GM21367 (cell line): ENCODE measurements at regions not wholly inside any gene's neighbourhood (a gene's known extent, or its start where the extent isn't known, plus 50 kb on each side); places are given as distances from the start of the nearest gene placed in this dataset.

Experiments used
- ATAC-seq: cut with Tn5 transposase; IDR thresholded peaks from one replicate; pipeline ENCODE4 v1.9.1; 2021; ENCODE audit not compliant: unreplicated experiment

DNA sequence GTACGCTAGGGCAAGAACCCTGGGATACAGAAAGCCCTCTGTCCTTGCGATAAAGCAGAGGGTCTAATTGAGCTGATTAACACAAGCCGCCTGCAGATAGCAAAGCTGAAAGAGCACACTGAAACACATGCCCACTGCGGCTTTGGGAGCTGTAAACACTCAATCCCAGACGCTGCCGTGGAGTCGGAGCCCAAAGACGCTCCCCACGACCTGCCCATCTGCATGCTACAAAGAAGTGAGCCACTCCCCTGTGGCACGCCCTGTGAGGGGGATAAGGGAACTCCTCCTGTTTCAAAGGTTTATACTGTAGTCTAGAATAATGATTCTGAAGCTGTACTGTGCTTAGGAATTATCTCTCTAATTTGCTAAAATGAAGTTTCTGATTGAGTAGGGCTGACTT is 985.6 kb upstream of the GHITM start:
- ATAC-seq, result no peak

DNA sequence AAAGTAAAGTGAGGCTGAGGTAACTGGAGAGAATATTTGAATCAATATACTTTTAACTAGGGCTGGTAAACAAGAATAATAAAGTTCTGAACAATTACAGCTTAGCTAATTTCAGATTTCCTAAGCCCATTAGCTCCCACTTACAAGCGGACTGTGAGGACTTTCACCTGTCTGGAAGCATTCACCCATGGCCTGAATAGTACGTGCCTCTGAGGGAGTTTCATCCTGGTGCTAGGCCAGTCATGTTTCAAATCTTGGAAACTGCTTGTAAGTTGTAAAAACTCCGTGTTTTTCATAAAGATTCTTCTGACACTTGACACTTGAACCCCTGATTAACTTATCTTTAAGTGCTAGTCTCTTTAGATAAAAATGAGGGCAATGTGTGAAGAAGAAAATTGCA is 975.2 kb upstream of the GHITM start:
- no peak for ATAC-seq

DNA sequence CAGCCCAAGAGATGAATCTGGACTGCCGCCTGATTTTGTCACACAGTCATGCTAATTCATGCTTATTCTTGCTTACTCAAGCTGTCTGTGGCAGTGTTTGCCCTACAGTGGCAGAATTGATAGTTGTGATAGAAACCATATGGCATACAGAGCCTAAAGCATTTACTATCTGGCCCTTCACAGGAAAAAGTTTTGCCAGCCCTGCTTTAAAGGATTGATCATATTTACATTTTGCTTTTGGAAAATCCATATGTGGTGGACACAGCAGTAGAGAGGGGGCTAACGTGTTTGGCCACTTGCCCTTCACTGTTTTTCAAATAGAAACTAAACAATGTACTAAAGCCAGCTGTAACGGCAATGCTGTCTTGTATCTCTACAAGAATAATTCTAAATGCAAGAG is 974.0 kb upstream of the GHITM start:
- ATAC-seq, result no peak

DNA sequence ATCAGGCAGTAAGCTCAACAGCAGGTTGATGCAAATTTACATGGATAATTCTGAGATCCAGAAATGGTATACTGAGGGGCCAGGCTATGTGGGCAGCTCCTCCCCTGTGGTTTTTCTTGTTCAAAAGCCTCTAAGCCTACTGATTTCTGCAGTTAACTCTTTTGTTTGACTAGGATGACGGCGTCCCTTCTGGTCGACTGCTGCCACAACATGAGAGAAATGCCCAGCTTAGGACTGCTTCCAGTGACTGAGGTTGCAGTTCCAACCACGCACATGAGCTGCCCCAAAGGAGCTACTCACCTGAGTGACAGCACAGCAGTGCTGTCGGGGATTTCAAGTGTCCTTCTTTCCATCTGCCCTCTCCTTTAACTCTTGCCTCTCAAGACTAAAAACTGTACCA is 973.0 kb upstream of the GHITM start:
- ATAC-seq, result no peak

DNA sequence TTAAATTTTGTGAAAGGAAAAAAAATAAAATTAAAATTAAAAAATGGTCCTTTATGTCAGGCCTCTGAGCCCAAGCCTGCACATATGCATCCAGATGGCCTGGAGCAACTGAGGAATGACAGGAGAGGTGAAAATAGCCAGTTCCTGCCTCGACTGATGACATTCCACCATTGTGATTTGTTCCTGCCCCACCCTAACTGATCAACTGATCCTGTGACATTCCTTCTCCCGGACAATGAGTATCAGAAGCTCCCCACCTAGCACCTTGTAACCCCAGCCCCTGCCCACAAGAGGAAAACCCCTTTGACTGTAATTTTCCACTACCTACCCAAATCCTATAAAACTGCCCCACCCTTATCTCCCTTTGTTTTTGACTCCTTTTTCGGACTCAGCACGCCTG is 972.2 kb upstream of the GHITM start:
- ATAC-seq, result no peak

DNA sequence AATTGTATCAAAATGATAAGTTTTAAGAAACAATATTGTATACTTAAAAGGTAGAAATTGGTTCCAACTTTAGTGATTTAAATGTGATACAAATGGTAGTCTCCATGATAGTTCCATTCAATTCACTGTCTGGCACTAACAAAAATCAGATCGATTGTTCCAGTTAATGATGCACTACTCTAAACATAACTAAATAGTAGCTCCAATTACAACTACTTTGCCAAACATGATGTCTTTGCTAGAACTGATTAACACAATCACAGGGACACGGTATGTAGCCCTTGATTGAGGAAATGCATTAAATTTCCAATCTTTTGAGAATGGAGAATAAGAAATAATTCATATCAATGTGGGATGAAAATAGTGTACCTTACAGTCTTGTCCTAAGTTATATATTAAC is 962.4 kb upstream of the GHITM start:
- no peak for ATAC-seq

DNA sequence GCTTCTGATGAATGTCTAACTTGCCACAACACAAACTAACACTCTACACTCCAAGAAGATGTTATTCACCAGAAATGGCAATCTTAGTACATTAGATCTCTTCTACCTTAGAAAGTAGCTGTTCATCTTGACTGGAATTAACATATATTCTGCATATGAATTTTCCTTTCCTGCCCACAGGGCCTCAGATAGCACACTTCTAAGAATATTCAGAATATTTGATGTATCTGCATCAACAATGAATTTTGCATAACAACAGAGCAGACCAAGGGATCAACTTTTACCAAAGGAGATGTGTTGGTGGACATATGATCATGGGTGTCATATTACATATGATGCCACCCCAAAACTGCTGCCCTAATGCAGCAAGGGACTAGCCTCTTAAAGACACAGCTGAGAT is 960.8 kb upstream of the GHITM start:
- no peak for ATAC-seq

DNA sequence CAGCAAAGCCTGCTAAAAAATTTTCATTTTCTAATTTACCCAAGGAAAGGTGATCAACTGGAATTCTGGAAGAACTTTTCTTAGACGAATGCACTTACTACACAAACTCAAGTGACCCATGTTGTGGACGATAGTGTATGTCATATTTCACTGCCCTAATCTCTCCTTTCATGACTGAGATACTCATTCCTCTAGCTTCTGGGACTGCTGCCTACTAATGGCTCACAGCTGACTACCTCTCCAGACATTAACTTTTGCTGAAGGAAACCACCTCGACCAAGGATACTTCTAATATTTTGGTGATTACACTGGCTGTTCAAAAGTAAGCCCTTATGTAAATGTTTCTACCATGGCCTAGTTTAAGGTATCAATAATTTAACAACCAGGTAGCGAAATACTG is 959.9 kb upstream of the GHITM start:
- no peak for ATAC-seq

DNA sequence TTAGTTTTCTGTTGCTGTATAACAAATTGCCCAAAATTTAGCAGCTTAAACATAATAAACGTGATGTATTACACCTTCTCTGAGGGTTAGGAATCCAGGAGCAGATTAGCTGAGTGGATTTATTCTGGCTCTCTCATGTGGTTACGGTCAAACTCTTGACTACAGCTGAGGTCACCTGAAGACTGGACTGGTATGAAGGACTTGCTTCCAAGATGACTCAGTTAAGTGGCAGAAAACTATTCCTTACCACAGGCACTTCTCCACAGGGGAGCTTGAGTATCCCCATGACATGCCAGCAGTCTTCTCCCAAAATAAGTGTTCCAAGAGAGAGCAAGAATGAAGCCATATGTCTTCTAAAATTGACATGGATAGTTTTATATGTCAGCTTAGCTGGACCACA is 957.2 kb upstream of the GHITM start:
- no peak for ATAC-seq

DNA sequence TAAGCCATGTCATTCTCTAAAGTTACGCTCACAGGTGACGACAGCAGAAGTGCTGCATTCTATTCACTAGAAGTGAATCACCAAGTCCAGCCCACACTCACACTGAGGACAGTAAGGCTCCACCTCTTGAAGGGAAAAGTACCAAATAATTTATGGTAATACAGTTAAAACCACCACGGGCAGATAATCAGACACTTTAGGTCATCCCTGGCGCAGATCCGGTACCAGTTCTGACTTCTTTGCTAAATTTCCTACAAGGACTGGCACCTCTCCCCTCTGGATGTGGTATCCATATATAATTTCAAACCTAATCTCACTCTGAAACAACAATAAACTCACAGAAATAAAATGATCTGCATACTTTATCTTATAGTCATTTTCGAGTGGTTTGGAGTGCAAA is 954.7 kb upstream of the GHITM start:
- ATAC-seq, result no peak

DNA sequence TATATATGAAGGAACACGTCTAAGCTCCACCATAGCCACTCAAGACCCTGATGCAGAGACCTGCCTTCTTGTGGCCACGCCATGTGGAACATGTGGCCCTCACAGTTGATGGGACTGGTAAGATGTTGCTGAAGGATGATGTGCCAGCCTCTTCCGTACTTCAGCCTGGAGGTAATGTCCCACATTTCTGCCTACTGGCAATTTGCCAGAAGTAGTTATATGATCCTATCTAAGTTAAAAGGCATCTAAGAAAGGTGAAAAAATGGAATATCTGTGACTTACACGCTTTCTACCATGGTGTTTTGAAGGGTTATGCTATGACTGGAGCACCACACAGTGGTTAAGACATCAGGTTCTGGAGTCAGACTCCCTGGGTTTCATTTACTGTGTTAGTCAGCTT is 948.7 kb upstream of the GHITM start:
- no peak for ATAC-seq

DNA sequence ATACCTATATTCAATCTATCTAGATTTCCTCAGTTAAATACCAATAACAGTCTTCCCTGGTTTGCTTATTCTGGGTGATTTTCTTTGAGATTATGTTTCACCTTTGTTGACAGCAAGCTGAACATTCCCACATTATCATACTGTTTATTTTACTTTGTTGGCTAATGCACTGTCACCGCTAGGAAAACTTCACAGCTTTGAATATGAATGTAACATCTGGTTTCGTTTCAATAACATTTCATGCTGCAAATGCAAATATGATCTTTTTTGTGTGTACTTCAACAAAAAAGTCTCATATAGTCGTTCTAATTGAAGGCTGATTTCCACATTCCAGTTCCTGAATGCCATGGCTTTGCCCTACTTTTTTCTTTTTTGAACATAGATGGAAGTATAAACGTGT is 946.3 kb upstream of the GHITM start:
- ATAC-seq, result no peak

DNA sequence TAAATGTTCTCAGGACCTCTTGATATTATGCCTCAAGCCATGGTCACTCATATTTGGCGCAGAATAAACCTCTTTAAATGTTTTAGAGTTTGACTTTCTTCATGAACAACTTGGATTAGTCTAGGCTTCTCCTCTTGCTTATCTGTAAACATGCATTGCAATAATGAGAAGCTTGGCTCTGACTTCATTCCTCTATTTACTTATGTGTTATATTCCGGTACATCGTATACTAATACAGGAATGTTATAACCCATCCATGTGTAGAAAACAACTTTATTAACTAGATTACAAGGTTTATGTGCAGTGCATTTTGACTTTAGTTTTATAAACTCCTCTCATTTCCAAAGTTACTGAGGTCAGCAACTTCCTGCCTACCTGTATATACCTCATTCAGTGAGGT is 944.3 kb upstream of the GHITM start:
- ATAC-seq, result no peak

DNA sequence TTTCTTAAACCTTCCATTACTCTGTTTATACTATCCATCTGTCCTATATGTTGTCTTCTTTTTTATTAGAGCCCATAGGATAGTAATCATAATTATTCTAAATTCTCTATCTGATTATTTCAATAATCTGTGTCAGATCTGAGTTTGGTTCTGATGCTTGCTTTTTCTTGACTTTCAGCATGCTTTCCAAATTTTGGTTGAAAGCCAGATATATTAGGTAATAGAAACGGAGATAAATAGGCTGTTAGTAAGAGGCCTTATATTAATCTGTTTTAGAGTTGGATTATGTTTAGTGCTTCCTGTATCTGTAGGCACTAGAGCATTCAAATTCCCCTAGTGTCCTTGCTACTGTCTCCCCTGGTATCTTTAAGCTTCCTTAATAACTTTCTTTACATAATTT is 939.9 kb upstream of the GHITM start:
- no peak for ATAC-seq

DNA sequence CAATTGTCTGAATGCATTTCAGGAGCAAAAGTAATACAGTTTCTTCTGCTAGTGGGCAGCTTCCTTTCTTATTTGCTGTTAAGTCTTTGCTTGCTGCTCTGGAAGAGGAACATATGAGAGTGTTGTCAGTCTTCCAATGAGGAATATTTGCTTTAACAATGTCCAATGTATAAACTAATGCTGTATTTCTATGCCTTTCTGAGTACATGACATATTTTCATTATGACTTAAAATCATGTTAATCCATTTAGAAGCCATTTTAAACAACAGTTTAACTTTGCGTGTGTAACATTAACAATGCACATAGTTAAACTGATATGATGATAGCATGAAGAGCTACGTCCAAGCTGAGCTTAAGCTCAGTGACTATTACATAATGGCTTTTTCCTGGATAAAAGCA is 933.4 kb upstream of the GHITM start:
- ATAC-seq, result no peak

DNA sequence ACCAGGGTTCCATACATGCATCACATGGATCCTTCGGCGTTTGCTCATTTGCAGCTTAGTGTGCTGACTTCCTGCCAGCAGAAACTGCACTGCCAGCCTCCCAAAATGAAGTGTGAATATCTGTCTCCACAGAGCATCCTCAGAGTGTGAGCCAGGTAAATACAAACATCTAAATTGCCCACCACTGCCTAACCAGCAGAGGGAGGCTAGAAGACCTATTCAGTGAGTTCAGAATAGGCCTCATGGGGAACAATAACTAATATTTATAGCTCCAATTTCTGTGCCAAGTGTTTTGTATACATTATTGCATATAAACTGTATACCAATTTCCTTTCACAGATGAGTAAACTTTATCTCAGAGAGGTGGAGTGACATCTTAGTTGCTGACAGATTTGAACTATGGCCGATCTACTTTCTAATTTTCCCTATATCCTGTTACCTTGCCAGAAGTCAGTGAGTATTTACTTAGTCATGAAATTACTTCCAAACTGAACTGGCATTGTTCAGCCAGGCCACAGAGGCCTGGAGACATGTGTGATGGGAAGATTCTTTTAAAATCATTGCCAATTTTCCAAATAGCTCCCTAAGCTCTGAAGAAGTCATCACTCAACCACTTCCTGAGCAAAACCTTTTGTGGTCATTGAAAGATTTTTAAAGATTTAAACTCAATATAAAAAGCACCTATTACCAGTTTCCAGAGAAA is 926.5 kb upstream of the GHITM start:
- no peak for ATAC-seq

DNA sequence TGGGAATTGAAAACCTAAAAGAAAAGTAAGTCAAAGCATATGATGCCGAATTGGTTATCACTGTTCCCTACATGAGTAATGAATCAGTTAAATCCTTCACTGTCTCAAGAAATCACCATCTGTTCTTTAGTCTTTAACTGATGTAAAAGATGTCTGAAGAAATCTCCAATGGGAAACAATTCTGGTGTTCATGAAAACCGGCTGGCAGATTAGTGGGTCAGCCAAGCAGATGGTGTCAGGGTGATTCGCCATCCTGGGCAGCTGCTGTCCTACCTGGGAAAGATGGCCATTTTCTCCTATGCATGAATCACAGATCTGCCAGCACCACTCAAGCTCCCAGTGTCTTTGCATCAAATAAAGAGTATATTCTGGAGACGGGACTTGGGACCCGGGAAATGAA is 925.2 kb upstream of the GHITM start:
- ATAC-seq, result no peak

DNA sequence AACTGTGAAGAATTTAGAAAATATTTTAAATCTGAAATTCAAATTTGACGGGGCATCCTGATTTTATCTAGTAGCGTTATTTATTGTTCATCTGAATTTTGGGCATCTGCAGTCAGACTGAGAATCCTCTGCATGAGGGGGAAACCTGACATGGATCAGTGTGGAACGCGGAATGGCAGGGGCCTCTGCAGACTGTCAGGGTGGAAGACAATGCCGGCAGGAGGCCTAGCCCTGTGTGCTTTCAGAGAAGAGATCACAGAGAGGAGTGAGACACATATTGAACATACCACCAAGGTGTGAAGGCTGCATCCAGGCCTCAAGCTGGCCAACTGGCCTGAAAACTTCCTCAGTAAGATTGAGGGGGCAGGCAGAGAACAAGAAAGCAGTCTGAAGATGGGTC is 921.1 kb upstream of the GHITM start:
- no peak for ATAC-seq

DNA sequence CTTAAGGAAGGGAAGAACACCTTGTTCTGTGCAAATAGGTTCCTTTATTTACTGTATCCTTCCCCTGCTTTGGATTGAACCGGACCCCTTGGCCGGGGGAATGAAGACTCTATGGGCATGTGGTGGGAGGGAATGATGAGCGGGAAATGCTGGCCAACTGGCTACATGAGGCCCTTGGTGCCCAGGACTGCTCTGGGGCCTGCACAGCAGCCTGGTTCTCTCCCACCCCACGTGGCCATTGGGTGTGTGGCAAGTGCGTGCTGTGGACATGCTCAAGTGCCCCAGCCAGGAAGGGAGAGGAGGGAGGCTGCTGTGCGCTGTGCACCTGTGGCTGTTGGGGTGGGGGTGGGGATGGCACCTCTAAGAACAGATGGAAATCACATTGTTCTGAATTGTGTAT is 917.0 kb upstream of the GHITM start:
- ATAC-seq, result no peak

DNA sequence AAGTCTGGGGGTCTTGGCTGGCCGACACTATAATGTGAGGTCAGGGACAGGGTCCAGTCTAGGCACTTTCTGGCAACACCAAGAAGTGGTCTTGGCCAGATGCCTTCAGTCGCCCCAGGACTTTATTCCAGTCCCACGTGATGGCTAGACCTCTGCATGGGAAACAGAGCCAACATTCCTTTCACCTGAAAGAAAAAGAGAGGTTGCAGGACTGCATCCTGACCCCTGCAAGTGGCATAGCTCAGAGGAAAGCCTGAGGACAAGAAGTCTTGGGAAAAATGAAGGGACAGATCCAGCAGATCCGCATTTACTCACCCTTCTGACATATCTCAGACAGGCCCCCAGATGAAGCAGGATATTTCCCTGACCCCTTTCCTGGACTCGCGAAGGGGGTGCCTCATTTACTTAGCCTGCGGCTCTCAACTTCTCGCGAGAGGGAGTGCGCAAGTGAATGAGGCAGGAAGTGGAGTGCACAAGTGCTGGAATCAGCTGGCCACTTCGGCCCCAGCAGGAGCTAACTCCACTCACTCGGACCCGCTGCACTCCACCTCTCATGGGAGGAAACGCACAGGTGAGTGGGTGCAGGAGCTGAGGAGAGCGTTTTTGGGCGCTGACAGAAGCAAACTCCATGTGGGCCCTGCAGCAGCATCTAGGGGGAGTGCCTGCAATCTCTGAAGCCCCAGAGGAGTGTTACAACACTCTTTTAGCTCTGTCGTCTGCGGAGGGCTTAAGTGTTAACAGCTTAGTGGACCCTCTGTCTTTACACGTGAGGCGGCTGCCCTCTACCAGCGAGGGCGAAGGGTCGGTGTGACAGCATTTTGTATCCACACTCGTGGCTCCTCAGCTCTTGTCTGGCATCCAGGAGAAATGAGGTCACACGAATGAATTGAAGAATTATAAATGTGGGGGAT is 916.2 kb upstream of the GHITM start:
- no peak for ATAC-seq

DNA sequence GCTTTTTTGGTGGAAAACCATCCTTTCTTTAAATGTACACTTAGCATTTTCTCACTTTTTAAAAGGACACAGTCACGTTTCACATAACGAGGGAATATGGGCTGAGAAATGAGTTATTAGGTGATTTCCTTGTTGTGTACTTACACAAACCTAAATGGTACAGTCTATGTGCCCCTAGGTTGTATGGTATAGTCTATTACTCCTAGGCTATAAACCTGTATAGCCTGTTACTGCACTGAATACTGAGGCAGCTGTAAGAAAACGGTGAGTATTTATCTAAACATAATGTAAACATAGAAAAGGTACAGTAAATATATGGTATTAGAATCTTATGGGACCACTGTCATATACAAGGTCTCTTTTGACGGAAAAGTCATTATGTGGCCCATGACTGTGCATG is 913.5 kb upstream of the GHITM start:
- no peak for ATAC-seq

DNA sequence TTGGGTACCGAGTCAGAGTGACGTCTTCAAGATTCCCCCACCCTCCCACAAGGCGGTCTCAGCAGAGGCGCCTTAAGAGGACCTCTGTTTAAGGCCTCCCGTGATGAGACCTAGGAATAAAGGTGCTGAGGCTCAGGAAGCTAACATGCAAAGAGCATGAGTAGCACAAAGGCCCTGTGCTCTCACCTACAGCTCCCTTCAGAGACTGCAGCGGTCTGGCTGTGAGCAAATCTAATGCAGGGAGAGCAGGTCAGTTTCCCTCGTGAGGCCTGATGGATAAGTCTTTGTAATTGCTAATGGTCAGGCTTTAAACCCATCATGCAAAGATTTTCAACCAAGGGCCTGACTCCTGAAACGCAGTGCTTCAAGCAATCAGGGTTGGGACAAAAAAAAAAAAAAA is 909.3 kb upstream of the GHITM start:
- ATAC-seq, result no peak

DNA sequence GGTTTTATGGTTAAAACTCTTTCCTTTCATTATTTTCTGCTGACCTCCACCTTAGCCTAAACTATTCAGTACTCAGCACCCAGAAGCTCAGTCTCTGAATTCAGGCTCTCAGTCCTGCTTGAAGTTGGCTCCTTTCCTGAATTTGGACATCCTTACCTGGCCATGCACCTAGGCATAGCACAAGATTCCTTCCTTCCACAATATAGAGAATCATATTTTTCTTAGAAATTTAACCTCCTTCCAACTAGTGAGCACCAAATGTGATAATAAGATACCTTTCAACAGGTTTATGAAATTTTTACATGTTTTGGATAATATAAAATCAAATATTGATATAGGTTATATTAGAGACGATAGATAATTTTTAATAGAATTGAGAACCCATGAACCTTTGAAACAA is 905.6 kb upstream of the GHITM start:
- ATAC-seq, result no peak
